Sigmoid colon (tissue), 4 donors: ENCODE measurements at regions not wholly inside any gene's neighbourhood (a gene's known extent, or its start where the extent isn't known, plus 50 kb on each side); places are given as distances from the start of the nearest gene placed in this dataset.

ENCODE experiments used
- CTCF ChIP-seq, 4 experiments: fragments of 450-650 bp in 3 of 4; fragments of 200-600 bp in 1 of 4; IDR thresholded peaks; one replicate each; pipeline ENCODE4 v1.5.1; 2016 to 2019; ENCODE audit warnings: antibody characterized with exemption in 4 of 4, mild to moderate bottlenecking in 3 of 4, moderate library complexity in 2 of 4
- POLR2AphosphoS5 ChIP-seq, 4 donors: sonication (generic); formaldehyde crosslinking; IDR thresholded peaks; one replicate each; pipeline ENCODE4 v1.6.1; 2017; ENCODE audit warnings: antibody characterized with exemption in 4 of 4

- TF ChIP-seq CTCF (IDR thresholded peaks at IDR 0.05) (no peak), POLR2AphosphoS5 (IDR thresholded peaks at IDR 0.05) (no peak)
Measured at GRCh38 chr2:216556202-216556601, 57.6 kb downstream of the RPL37A start.
